ENCODE measurements at regions not wholly inside any gene's neighbourhood (a gene's known extent, or its start where the extent isn't known, plus 50 kb on each side); places are given as distances from the start of the nearest gene placed in this dataset.

GRCh38 chr22:34454598-34454997 lies 534.3 kb upstream of the LARGE1 start:
- no peak for DNase-seq

GRCh38 chr22:34462795-34463194 lies 542.5 kb upstream of the LARGE1 start:
- DNase-seq: no peak

- DNase-seq: no peak
Measured at GRCh38 chr22:34475886-34476285, 555.6 kb upstream of the LARGE1 start.

GRCh38 chr22:34476762-34477161 lies 556.5 kb upstream of the LARGE1 start:
- DNase-seq: no peak

- DNase-seq: no peak
Measured at GRCh38 chr22:34481090-34481489, 560.8 kb upstream of the LARGE1 start.

GRCh38 chr22:34486381-34486780 lies 566.1 kb upstream of the LARGE1 start:
- no peak for DNase-seq

- no peak for DNase-seq
Measured at GRCh38 chr22:34489861-34490260, 569.6 kb upstream of the LARGE1 start.

GRCh38 chr22:34490886-34491285 lies 570.6 kb upstream of the LARGE1 start:
- DNase-seq: no peak

- no peak for DNase-seq
Measured at GRCh38 chr22:34493486-34493885, 572.5 kb upstream of the ISX start.

GRCh38 chr22:34501366-34501965 lies 564.5 kb upstream of the ISX start:
- no peak for DNase-seq

- no peak for DNase-seq
Measured at GRCh38 chr22:34502821-34503220, 563.1 kb upstream of the ISX start.

GRCh38 chr22:34508797-34509196 lies 557.2 kb upstream of the ISX start:
- no peak for DNase-seq

GRCh38 chr22:34526681-34527080 lies 539.3 kb upstream of the ISX start:
- DNase-seq: no peak

GRCh38 chr22:34534101-34534500 lies 531.9 kb upstream of the ISX start:
- no peak for DNase-seq

- DNase-seq: no peak
Measured at GRCh38 chr22:34567367-34567766, 498.6 kb upstream of the ISX start.

- DNase-seq: no peak
Measured at GRCh38 chr22:34570408-34570807, 495.6 kb upstream of the ISX start.

- no peak for DNase-seq
Measured at GRCh38 chr22:34579519-34579918, 486.4 kb upstream of the ISX start.

- no peak for DNase-seq
Measured at GRCh38 chr22:34587357-34588356, 478.3 kb upstream of the ISX start.

- DNase-seq: no peak
Measured at GRCh38 chr22:34588871-34589545, 476.9 kb upstream of the ISX start.

GRCh38 chr22:34592123-34592740 lies 473.7 kb upstream of the ISX start:
- DNase-seq: no peak

- DNase-seq: no peak
Measured at GRCh38 chr22:34599567-34599966, 466.4 kb upstream of the ISX start.

- no peak for DNase-seq
Measured at GRCh38 chr22:34604312-34604711, 461.6 kb upstream of the ISX start.

- no peak for DNase-seq
Measured at GRCh38 chr22:34608106-34608505, 457.9 kb upstream of the ISX start.

Measured in stimulated activated CD4-positive, alpha-beta T cell treated with anti-CD3 and anti-CD28 coated beads, Interleukin-2, amount 100 ng/mL, for 48 hours (primary cell).